Thyroid gland (tissue), 4 donors: ENCODE measurements at regions not wholly inside any gene's neighbourhood (a gene's known extent, or its start where the extent isn't known, plus 50 kb on each side); places are given as distances from the start of the nearest gene placed in this dataset.
A peak's percentile ranks its signal among the peaks of the same experiment; 100 is the strongest.

ENCODE experiments used
- DNase-seq, 2 donors: peaks; one replicate each; pipeline ENCODE4 v3.0.0-alpha.2; 2019
- H3K27ac ChIP-seq, 3 donors: fragments of 200-600 bp; sonication (generic); 1 replicate in 2 of 3; 2 replicates in 1 of 3; pipeline ENCODE4 v1.5.1; 2016 to 2019; ENCODE audit warnings: mild to moderate bottlenecking in 1 of 3, moderate library complexity in 1 of 3
- H3K27me3 ChIP-seq: fragments of 200-600 bp; sonication (generic); one replicate; pipeline ENCODE4 v1.5.1; 2019
- H3K36me3 ChIP-seq, 2 donors: fragments of 200-600 bp; sonication (generic); one replicate each; pipeline ENCODE4 v1.5.1; 2016 to 2019
- H3K4me1 ChIP-seq, 2 donors: fragments of 200-600 bp; sonication (generic); one replicate each; pipeline ENCODE4 v1.5.1; 2017 to 2019
- H3K4me3 ChIP-seq, 3 donors: fragments of 200-600 bp; sonication (generic); replicated peaks in 1 of 3; 1 replicate in 2 of 3; 2 replicates in 1 of 3; pipeline ENCODE4 v1.5.1; 2016; ENCODE audit warnings: mild to moderate bottlenecking in 1 of 3
- H3K9me3 ChIP-seq: fragments of 200-600 bp; sonication (generic); one replicate; pipeline ENCODE4 v1.5.1; 2017
- CTCF ChIP-seq, 6 experiments: fragments of 200-600 bp in 3 of 6; fragments of 450-650 bp in 3 of 6; sonication (generic) in 3 of 6; IDR thresholded peaks; one replicate each; pipeline ENCODE4 v1.5.1; 2016 to 2019; ENCODE audit warnings: antibody characterized with exemption in 6 of 6, mild to moderate bottlenecking in 2 of 6, inconsistent platforms in 1 of 6, moderate library complexity in 1 of 6
- POLR2A ChIP-seq, 2 donors: fragments of 450-650 bp; IDR thresholded peaks; one replicate each; pipeline ENCODE4 v1.6.1; 2017; ENCODE audit warnings: antibody characterized with exemption in 2 of 2, mild to moderate bottlenecking in 2 of 2, moderate library complexity in 1 of 2
- WGBS, 2 donors: methylation state at CpG; one replicate each; pipeline ENCODE4 v1.1.5; 2017; 5-methylcytosine and 5-hydroxymethylcytosine counted together
- intact Hi-C: fragments of 100-400 bp; cut with DNase I; formaldehyde crosslinking; loops from one replicate; pipeline ENCODE4 v1.15.1; 2023

- H3K4me3 ChIP-seq = no peak overlapping the region
- H3K4me1 ChIP-seq = no peaks in the 10 kb centered on the region
- peak in 1 of 2 donors; percentile 8 for DNase-seq
- no peaks in the 10 kb centered on the region for H3K27me3 ChIP-seq
- TF ChIP-seq CTCF (IDR thresholded peaks at IDR 0.05) (peak in 2 of 6 experiments; percentile 21 to 30), POLR2A (IDR thresholded peaks at IDR 0.05) (no peak)
- H3K36me3 ChIP-seq = no peaks in the 10 kb centered on the region
- 26 to 29% methylated on average over 5 of the region's 5 CpGs for WGBS, 2 donors
- no peak overlapping the region for H3K27ac ChIP-seq
- no peaks in the 10 kb centered on the region for H3K9me3 ChIP-seq
- intact Hi-C loops = no loop called here
Observed at GRCh38 chr18:59783138-59783537, 85.9 kb upstream of the CCBE1 start.

GRCh38 chr18:59779979-59780378 is 82.8 kb upstream of the CCBE1 start:
- Histone ChIP-seq H3K27me3 (no peaks in the 10 kb centered on the region), H3K27ac (no peak overlapping the region), H3K9me3 (no peaks in the 10 kb centered on the region), H3K36me3 (no peaks in the 10 kb centered on the region), H3K4me1 (no peaks in the 10 kb centered on the region), H3K4me3 (no peak overlapping the region)
- 84 to 88% methylated on average over 2 of the region's 2 CpGs for WGBS, 2 donors
- DNase-seq = no peak
- no peak for TF ChIP-seq CTCF (IDR thresholded peaks at IDR 0.05)
- no peak for TF ChIP-seq POLR2A (IDR thresholded peaks at IDR 0.05)
- intact Hi-C loops = no loop called here

- Histone ChIP-seq H3K4me3 (no peak overlapping the region), H3K9me3 (no peaks in the 10 kb centered on the region), H3K27me3 (no peaks in the 10 kb centered on the region), H3K36me3 (no peaks in the 10 kb centered on the region), H3K4me1 (no peaks in the 10 kb centered on the region), H3K27ac (no peak overlapping the region)
- no peak for DNase-seq
- intact Hi-C loops = no loop called here
- 72 to 79% methylated on average over 1 of the region's 1 CpG for WGBS, 2 donors
- TF ChIP-seq POLR2A (IDR thresholded peaks at IDR 0.05) = no peak
- TF ChIP-seq CTCF (IDR thresholded peaks at IDR 0.05) = no peak
Observed at GRCh38 chr18:59778434-59778833, 81.2 kb upstream of the CCBE1 start.

GRCh38 chr18:59777636-59778035 is 80.4 kb upstream of the CCBE1 start:
- Histone ChIP-seq H3K27me3 (no peaks in the 10 kb centered on the region), H3K4me3 (no peak overlapping the region), H3K27ac (no peak overlapping the region), H3K36me3 (no peaks in the 10 kb centered on the region), H3K4me1 (no peaks in the 10 kb centered on the region), H3K9me3 (no peaks in the 10 kb centered on the region)
- 95 to 96% methylated on average over 5 of the region's 5 CpGs for WGBS, 2 donors
- no peak for TF ChIP-seq POLR2A (IDR thresholded peaks at IDR 0.05)
- no peak for TF ChIP-seq CTCF (IDR thresholded peaks at IDR 0.05)
- intact Hi-C loops = no loop called here
- no peak for DNase-seq

DNA sequence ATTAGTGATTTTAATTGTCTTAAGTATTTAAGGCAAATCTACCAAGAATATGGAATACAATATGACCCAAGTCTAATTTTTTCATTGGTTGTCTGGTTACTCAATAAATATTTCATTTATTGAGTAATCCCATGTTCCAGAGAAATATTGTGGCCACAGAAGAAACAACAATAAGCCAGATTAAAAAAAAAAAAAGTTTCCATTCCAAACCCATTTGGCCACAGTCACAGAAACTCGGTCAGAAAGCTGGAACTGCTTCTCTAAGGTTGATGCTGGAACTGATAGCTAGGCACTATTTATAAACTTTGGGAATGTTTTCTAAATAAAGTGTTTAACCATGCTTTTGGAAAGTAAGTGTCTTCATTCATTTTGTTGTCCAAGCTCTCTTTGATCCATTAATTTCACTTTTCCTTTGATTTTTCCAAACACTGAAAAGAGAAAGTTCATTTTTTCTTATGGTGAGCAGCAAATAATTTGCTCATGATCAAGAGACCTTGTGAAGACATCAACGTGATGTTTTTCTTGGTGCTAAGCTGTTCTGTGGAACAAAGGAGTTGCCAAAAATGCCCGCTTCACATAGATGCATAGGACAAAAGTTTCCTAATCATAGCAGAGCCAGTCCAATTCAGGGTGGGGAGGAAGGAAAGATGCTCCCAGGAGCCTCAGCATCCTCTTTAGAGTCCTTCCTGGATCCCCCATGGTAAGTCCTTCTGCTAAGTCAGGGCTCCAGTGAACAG is 72.1 kb upstream of the CCBE1 start:
- 53 to 65% methylated on average over 3 of the region's 3 CpGs for WGBS, 2 donors
- Histone ChIP-seq H3K9me3 (no peaks in the 10 kb centered on the region), H3K27me3 (no peaks in the 10 kb centered on the region), H3K4me3 (no peak overlapping the region), H3K36me3 (no peaks in the 10 kb centered on the region), H3K27ac (no peak overlapping the region), H3K4me1 (no peaks in the 10 kb centered on the region)
- intact Hi-C loops = no loop called here
- DNase-seq = no peak
- TF ChIP-seq POLR2A (IDR thresholded peaks at IDR 0.05) (no peak), CTCF (IDR thresholded peaks at IDR 0.05) (no peak)
